K562 (cell line): ENCODE measurements at regions not wholly inside any gene's neighbourhood (a gene's known extent, or its start where the extent isn't known, plus 50 kb on each side); places are given as distances from the start of the nearest gene placed in this dataset.

Experiments used
- ATAC-seq: fragments of 200-7000 bp; cut with Tn5 transposase; 3 replicates; pipeline ENCODE4 v1.9.1; 2020; ENCODE audit warnings: moderate library complexity
- BruUV-seq: library from RNA; stranded (reverse); fragments of 400-500 nt; replicated peaks from 2 replicates; lab custom pipeline; 2021; lab: Mats Ljungman, UMichigan
- CTCF ChIA-PET: fragments of 300-600 bp; formaldehyde crosslinking; extraction: SDS; loops from one replicate; lab custom pipeline; 2021; ENCODE audit warnings: low intra/inter-chr PET ratio; lab: Yijun Ruan, JAX
- POLR2A ChIA-PET: fragments of 300-600, 350-650 bp; sonication (Branson Sonifier 250); formaldehyde crosslinking; extraction: SDS; loops from one replicate; lab custom pipeline; 2021; ENCODE audit warnings: antibody characterized with exemption, inconsistent platforms; lab: Yijun Ruan, JAX
- DNase-seq, 4 experiments: peaks; one replicate each; pipeline versions ENCODE4 v3.0.0 to v3.0.0-alpha.2; 2011 to 2018; ENCODE audit warnings: low spot score in 3 of 4, mixed read lengths in 3 of 4; ENCODE audit errors: extremely low read depth in 1 of 4
- FAIRE-seq: peaks from 2 replicates; lab custom pipeline; 2011; peaks lifted over from hg19 to GRCh38; lab: Jason Lieb, UNC
- H2AFZ ChIP-seq: 2 replicates; pipeline ENCODE4 v1.6.0; 2011; ENCODE audit warnings: low read depth, low read length, control low read depth, inconsistent platforms
- H3K27ac ChIP-seq: fragments of 200-600 bp; 3 replicates; pipeline ENCODE4 v1.8.0; 2011; ENCODE audit warnings: low read depth, mild to moderate bottlenecking, control low read depth, inconsistent platforms, low read length, moderate library complexity, mixed read lengths; ENCODE audit errors: extremely low read depth
- H3K27me3 ChIP-seq, 2 experiments: fragments of 300-600 bp in 1 of 2; 2 replicates in 1 of 2; 3 replicates in 1 of 2; pipeline versions ENCODE4 v1.6.0 to v1.8.0; 2011; ENCODE audit warnings: inconsistent platforms in 2 of 2, low read length in 2 of 2, mild to moderate bottlenecking in 1 of 2, mixed read lengths in 1 of 2, moderate library complexity in 1 of 2; ENCODE audit not compliant: control insufficient read depth in 2 of 2, insufficient read depth in 2 of 2
- H3K36me3 ChIP-seq: fragments of 300-600 bp; 3 replicates; pipeline ENCODE4 v1.8.0; 2011; ENCODE audit warnings: mild to moderate bottlenecking, low read length, inconsistent platforms; ENCODE audit not compliant: control insufficient read depth, insufficient read depth
- H3K4me1 ChIP-seq, 2 experiments: fragments of 200-600 bp in 1 of 2; replicated peaks in 1 of 2; 2 replicates in 1 of 2; 3 replicates in 1 of 2; pipeline versions ENCODE4 v1.5.1 to v1.8.0; 2011; ENCODE audit warnings: inconsistent platforms in 2 of 2, low read length in 2 of 2, mild to moderate bottlenecking in 1 of 2, mixed read lengths in 1 of 2, moderate library complexity in 1 of 2; ENCODE audit not compliant: control insufficient read depth in 2 of 2, insufficient read depth in 2 of 2
- H3K4me2 ChIP-seq: 2 replicates; pipeline ENCODE4 v1.6.1; 2011; ENCODE audit warnings: low read length, control low read depth, inconsistent platforms, mixed read lengths; ENCODE audit not compliant: insufficient read depth
- H3K4me3 ChIP-seq: fragments of 200-600 bp; sonication (generic), shearing (Covaris generic); 2 replicates; pipeline ENCODE4 v1.5.1; 2016; ENCODE audit warnings: control low read depth, inconsistent platforms
- H3K79me2 ChIP-seq: fragments of 200-600 bp; 3 replicates; pipeline ENCODE4 v1.8.0; 2011; ENCODE audit warnings: low read length, inconsistent platforms; ENCODE audit not compliant: control insufficient read depth, insufficient read depth
- H3K9ac ChIP-seq, 2 experiments: 2 replicates each; pipeline versions ENCODE4 v1.6.0 to v1.6.1; 2011; ENCODE audit warnings: low read depth in 2 of 2, low read length in 2 of 2, control low read depth in 1 of 2, inconsistent platforms in 1 of 2, mild to moderate bottlenecking in 1 of 2, mixed read lengths in 1 of 2; ENCODE audit not compliant: insufficient read depth in 1 of 2
- H3K9me1 ChIP-seq: one replicate; pipeline ENCODE4 v1.6.0; 2011; ENCODE audit warnings: inconsistent platforms, mild to moderate bottlenecking, low read length, moderate library complexity; ENCODE audit not compliant: control insufficient read depth, insufficient read depth
- H3K9me3 ChIP-seq: replicated peaks from 2 replicates; pipeline ENCODE4 v1.5.1; 2011; ENCODE audit warnings: low read depth, low read length, inconsistent platforms; ENCODE audit not compliant: control insufficient read depth, insufficient read depth
- H4K20me1 ChIP-seq: replicated peaks from 2 replicates; pipeline ENCODE4 v1.6.1; 2011; ENCODE audit warnings: low read length, inconsistent platforms, mixed read lengths; ENCODE audit not compliant: control insufficient read depth, insufficient read depth
- ARID2 ChIP-seq: fragments of 450-650 bp; IDR thresholded peaks from 2 replicates; pipeline ENCODE4 v1.6.1; 2017; ENCODE audit warnings: antibody characterized with exemption, mild to moderate bottlenecking
- ATF4 ChIP-seq: fragments of 450-650 bp; formaldehyde crosslinking; IDR thresholded peaks from 2 replicates; pipeline ENCODE4 v1.4.0; 2022; ENCODE audit warnings: mild to moderate bottlenecking, moderate library complexity
- CCAR2 ChIP-seq: fragments of 200-400 bp; formaldehyde crosslinking; IDR thresholded peaks from 2 replicates; pipeline ENCODE4 v1.6.1; 2017; ENCODE audit warnings: mild to moderate bottlenecking, low read depth, low read length
- KAT7 ChIP-seq: sonication (generic); formaldehyde crosslinking; IDR thresholded peaks from 2 replicates; pipeline ENCODE4 v1.8.0; 2022; ENCODE audit warnings: missing genetic modification reagents, mild to moderate bottlenecking, borderline replicate concordance
- PRPF4 ChIP-seq: fragments of 200-400 bp; formaldehyde crosslinking; IDR thresholded peaks from one replicate; pipeline ENCODE4 v1.6.1; 2017; ENCODE audit warnings: low read length, low read depth, mild to moderate bottlenecking; ENCODE audit not compliant: insufficient read depth, poor library complexity, severe bottlenecking
- PTRF ChIP-seq: fragments of 450-650 bp; IDR thresholded peaks from 2 replicates; pipeline ENCODE4 v1.6.1; 2016; ENCODE audit warnings: mild to moderate bottlenecking, missing genetic modification characterization, missing compliant biosample characterization
- USF2 ChIP-seq: sonication (generic); formaldehyde crosslinking; IDR thresholded peaks from 2 replicates; pipeline ENCODE4 v1.5.0; 2020; ENCODE audit warnings: missing genetic modification reagents
- ZEB2 ChIP-seq: fragments of 450-650 bp; IDR thresholded peaks from 2 replicates; pipeline ENCODE4 v1.6.1; 2016
- ZFX ChIP-seq: sonication (generic); formaldehyde crosslinking; IDR thresholded peaks from 2 replicates; pipeline ENCODE4 v1.8.0; 2022; ENCODE audit warnings: mild to moderate bottlenecking, missing genetic modification reagents, moderate library complexity
- ZNF140 ChIP-seq: fragments of 250-450 bp; sonication (Bioruptor Pico); IDR thresholded peaks from 2 replicates; pipeline ENCODE4 v1.8.0; 2021; ENCODE audit warnings: moderate library complexity, mild to moderate bottlenecking, inconsistent platforms
- ZNF830 ChIP-seq: fragments of 250-450 bp; sonication (Bioruptor Pico); IDR thresholded peaks from 2 replicates; pipeline ENCODE4 v1.5.0; 2021; ENCODE audit warnings: mild to moderate bottlenecking
- WGBS: fragments of 100-300 bp; shearing (Covaris generic); methylation state at CpG from one replicate; pipeline ENCODE4 v1.1.6; 2016; ENCODE audit warnings: low coverage, mixed read lengths; ENCODE audit not compliant: insufficient coverage; ENCODE audit errors: missing lambda C conversion rate; 5-methylcytosine and 5-hydroxymethylcytosine counted together
- in situ Hi-C: fragments of 300-500 bp; cut with MboI; formaldehyde crosslinking; loops from 4 replicates; pipeline ENCODE4 v1.15.0; 2018; ENCODE audit warnings: inconsistent platforms, mixed read lengths
- intact Hi-C: fragments of 100-400 bp; cut with micrococcal nuclease; formaldehyde crosslinking; loops from 2 replicates; pipeline ENCODE4 v1.14.2; 2022
- TF ChIP-seq, protein P1 (sequence below), 2 experiments: fragments of 450-650 bp; formaldehyde crosslinking in 1 of 2; IDR thresholded peaks; 2 replicates each; pipeline versions ENCODE4 v1.4.0 to v1.6.1; 2014 to 2020; ENCODE audit warnings: mild to moderate bottlenecking in 2 of 2, borderline replicate concordance in 1 of 2, low read depth in 1 of 2

GRCh38 chr9:88236511-88237478, 98.5 kb upstream of the SPATA31C2 start:
- POLR2A ChIA-PET: no interaction called here
- no peak for FAIRE-seq
- TF ChIP-seq PTRF (tag) (no peak), ZEB2 (no peak), USF2 (CRISPR knock-in tag) (no peak), ATF4 (CRISPR knock-in tag) (no peak), ZFX (CRISPR knock-in tag) (no peak), ZNF830 (CRISPR knock-in tag) (no peak), CCAR2 (no peak), ARID2 (no peak), KAT7 (CRISPR knock-in tag) (no peak), ZNF140 (CRISPR knock-in tag) (no peak), PRPF4 (no peak)
- TF ChIP-seq, protein P1, sequence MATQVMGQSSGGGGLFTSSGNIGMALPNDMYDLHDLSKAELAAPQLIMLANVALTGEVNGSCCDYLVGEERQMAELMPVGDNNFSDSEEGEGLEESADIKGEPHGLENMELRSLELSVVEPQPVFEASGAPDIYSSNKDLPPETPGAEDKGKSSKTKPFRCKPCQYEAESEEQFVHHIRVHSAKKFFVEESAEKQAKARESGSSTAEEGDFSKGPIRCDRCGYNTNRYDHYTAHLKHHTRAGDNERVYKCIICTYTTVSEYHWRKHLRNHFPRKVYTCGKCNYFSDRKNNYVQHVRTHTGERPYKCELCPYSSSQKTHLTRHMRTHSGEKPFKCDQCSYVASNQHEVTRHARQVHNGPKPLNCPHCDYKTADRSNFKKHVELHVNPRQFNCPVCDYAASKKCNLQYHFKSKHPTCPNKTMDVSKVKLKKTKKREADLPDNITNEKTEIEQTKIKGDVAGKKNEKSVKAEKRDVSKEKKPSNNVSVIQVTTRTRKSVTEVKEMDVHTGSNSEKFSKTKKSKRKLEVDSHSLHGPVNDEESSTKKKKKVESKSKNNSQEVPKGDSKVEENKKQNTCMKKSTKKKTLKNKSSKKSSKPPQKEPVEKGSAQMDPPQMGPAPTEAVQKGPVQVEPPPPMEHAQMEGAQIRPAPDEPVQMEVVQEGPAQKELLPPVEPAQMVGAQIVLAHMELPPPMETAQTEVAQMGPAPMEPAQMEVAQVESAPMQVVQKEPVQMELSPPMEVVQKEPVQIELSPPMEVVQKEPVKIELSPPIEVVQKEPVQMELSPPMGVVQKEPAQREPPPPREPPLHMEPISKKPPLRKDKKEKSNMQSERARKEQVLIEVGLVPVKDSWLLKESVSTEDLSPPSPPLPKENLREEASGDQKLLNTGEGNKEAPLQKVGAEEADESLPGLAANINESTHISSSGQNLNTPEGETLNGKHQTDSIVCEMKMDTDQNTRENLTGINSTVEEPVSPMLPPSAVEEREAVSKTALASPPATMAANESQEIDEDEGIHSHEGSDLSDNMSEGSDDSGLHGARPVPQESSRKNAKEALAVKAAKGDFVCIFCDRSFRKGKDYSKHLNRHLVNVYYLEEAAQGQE (IDR thresholded peaks at IDR 0.05; ENCODE audit: borderline replicate concordance): no peak
- TF ChIP-seq, protein P1 (CRISPR knock-in tag; IDR thresholded peaks at IDR 0.05; ENCODE audit: low read depth): no peak

More at GRCh38 chr9:88236511-88237478, 98.5 kb upstream of the SPATA31C2 start:
- Histone ChIP-seq H4K20me1 (no peaks in the 10 kb centered on the region), H3K4me1 (no peaks in the 10 kb centered on the region; a peak in 1 of 5 replicates), H2AFZ (no peak overlapping the region), H3K79me2 (no peaks in the 10 kb centered on the region), H3K27ac (no peak overlapping the region), H3K36me3 (no peaks in the 10 kb centered on the region), H3K9me3 (no peaks in the 10 kb centered on the region), H3K9ac (no peak overlapping the region), H3K4me3 (no peak overlapping the region), H3K27me3 (peaks cover 0 to 21% of the 10 kb centered on the region in 2 experiments; a peak in 3 of 5 replicates), H3K4me2 (no peak overlapping the region), H3K9me1 (no peaks in the 10 kb centered on the region)
- in situ Hi-C loops: no loop called here
- intact Hi-C loops: no loop called here
- 2% methylated on average over 13 of the region's 18 CpGs for WGBS
- CTCF ChIA-PET: no interaction called here
- no TSS peak for BruUV-seq
- ATAC-seq (no peak), DNase-seq (no peak)
